ENCODE measurements at regions not wholly inside any gene's neighbourhood (a gene's known extent, or its start where the extent isn't known, plus 50 kb on each side); places are given as distances from the start of the nearest gene placed in this dataset.

DNA sequence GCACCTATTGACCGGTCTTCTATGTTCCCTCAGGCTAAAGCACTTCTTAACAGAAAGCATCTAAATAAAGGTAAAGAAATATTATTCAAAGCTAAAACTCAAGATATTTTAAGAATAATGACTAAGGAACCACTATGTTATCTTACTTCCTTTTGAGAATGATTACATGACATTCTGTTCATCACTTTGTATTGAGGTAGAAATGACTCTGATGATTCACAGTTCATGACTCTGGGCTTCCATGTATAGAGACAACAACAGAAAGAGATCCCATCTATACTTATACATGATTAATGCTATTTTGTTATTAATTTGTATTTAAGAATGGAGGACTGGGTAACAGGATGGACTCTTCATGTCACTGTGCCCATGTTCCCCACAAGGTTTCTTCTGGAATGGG lies 218.3 kb upstream of the OR4E1 start:
- no peaks in the 10 kb centered on the region for H3K4me1 ChIP-seq (replicated peaks; ENCODE audit: insufficient read depth)
- intact Hi-C loops (cut with micrococcal nuclease; ENCODE audit: unreplicated experiment): no loop called here
- H4K20me1 ChIP-seq (ENCODE audit: insufficient read depth): no peaks in the 10 kb centered on the region
- no peaks in the 10 kb centered on the region for H3K79me2 ChIP-seq (ENCODE audit: low read depth)
- H3K4me2 ChIP-seq: no peak overlapping the region
- BruUV-seq (replicated peaks): no TSS peak
- POLR2A ChIA-PET (ENCODE audit: unreplicated experiment): no interaction called here
- DNase-seq: no peak
- H2AFZ ChIP-seq: no peak overlapping the region
- no peaks in the 10 kb centered on the region for H3K27me3 ChIP-seq (ENCODE audit: insufficient read depth, low read depth)
- no peak for TF ChIP-seq EZH2 (IDR thresholded peaks at IDR 0.05; ENCODE audit: low read depth)
- no peak for TF ChIP-seq CTCF (conservative IDR thresholded peaks at IDR 0.05)
- peaks cover 3% of the 10 kb centered on the region; the same call in 1 of the 2 replicates for H3K9me3 ChIP-seq (ENCODE audit: insufficient read depth, low read depth)
- peaks cover 3% of the 10 kb centered on the region; the same call in 1 of the 2 replicates for H3F3A ChIP-seq (ENCODE audit: insufficient read depth, low read depth)
- no peaks in the 10 kb centered on the region for H3K36me3 ChIP-seq (ENCODE audit: low read depth)
- CTCF ChIA-PET: no interaction called here
- no peak overlapping the region for H3K4me3 ChIP-seq
- no peak overlapping the region for H3K27ac ChIP-seq
- no peaks in the 10 kb centered on the region for H3K9me2 ChIP-seq (ENCODE audit: insufficient read depth)

DNA sequence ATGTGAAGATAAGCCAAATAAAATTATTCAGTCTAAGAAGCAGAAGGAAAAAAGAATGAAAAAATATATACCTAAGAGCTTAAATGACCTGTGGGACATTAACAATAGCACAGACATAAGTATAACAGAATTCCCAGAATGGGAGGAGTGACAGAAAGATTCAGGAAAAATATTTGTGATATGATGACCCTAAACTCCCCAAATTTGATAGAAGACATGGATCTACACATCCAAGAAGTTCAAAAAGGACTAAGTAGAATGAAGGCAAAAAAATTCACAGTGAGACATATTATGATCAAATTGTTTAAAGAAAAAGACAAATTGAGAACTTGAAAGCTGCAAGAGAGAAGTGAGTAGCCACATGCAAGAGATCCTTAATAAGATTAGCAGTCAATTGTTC lies 211.4 kb upstream of the OR4E1 start:
- Histone ChIP-seq H3K36me3 (ENCODE audit: low read depth) (no peaks in the 10 kb centered on the region), H3F3A (ENCODE audit: insufficient read depth, low read depth) (peaks cover 3% of the 10 kb centered on the region; the same call in 1 of the 2 replicates), H3K4me2 (no peak overlapping the region), H2AFZ (no peak overlapping the region), H3K27ac (no peak overlapping the region), H4K20me1 (ENCODE audit: insufficient read depth) (no peaks in the 10 kb centered on the region), H3K4me3 (no peak overlapping the region), H3K27me3 (ENCODE audit: insufficient read depth, low read depth) (no peaks in the 10 kb centered on the region), H3K79me2 (ENCODE audit: low read depth) (no peaks in the 10 kb centered on the region), H3K9me3 (ENCODE audit: insufficient read depth, low read depth) (no peaks in the 10 kb centered on the region), H3K9me2 (ENCODE audit: insufficient read depth) (no peaks in the 10 kb centered on the region), H3K4me1 (replicated peaks; ENCODE audit: insufficient read depth) (0 out of 2 replicates have a peak, but pooled peaks cover 6% of the 10 kb centered on the region)
- intact Hi-C loops (cut with micrococcal nuclease; ENCODE audit: unreplicated experiment): no loop called here
- ChIA-PET CTCF (no interaction called here), POLR2A (ENCODE audit: unreplicated experiment) (no interaction called here)
- DNase-seq: no peak
- no TSS peak for BruUV-seq (replicated peaks)
- TF ChIP-seq CTCF (conservative IDR thresholded peaks at IDR 0.05) (no peak), EZH2 (IDR thresholded peaks at IDR 0.05; ENCODE audit: low read depth) (no peak)

- no peaks in the 10 kb centered on the region; the same call in 1 of the 2 replicates for H3K9me2 ChIP-seq (ENCODE audit: insufficient read depth)
- DNase-seq: no peak
- no peaks in the 10 kb centered on the region for H3K27me3 ChIP-seq (ENCODE audit: insufficient read depth, low read depth)
- no peak overlapping the region for H2AFZ ChIP-seq
- POLR2A ChIA-PET (ENCODE audit: unreplicated experiment): no interaction called here
- CTCF ChIA-PET: no interaction called here
- TF ChIP-seq EZH2 (IDR thresholded peaks at IDR 0.05; ENCODE audit: low read depth) (no peak), CTCF (conservative IDR thresholded peaks at IDR 0.05) (no peak)
- no peak overlapping the region for H3K27ac ChIP-seq
- no peak overlapping the region for H3K4me2 ChIP-seq
- no peak overlapping the region for H3K4me3 ChIP-seq
- no peaks in the 10 kb centered on the region for H3K9me3 ChIP-seq (ENCODE audit: insufficient read depth, low read depth)
- BruUV-seq (replicated peaks): no TSS peak
- no peaks in the 10 kb centered on the region for H4K20me1 ChIP-seq (ENCODE audit: insufficient read depth)
- H3F3A ChIP-seq (ENCODE audit: insufficient read depth, low read depth): peaks cover 3% of the 10 kb centered on the region; the same call in 1 of the 2 replicates
- intact Hi-C loops (cut with micrococcal nuclease; ENCODE audit: unreplicated experiment): no loop called here
- H3K4me1 ChIP-seq (replicated peaks; ENCODE audit: insufficient read depth): 0 out of 2 replicates have a peak, but pooled peaks cover 6% of the 10 kb centered on the region
- no peaks in the 10 kb centered on the region for H3K36me3 ChIP-seq (ENCODE audit: low read depth)
- H3K79me2 ChIP-seq (ENCODE audit: low read depth): no peaks in the 10 kb centered on the region
These were observed 208.6 kb upstream of the OR4E1 start for GRCh38 chr14:21882226-21882625.

Data from PC-9 (cell line).